ENCODE measurements at regions not wholly inside any gene's neighbourhood (a gene's known extent, or its start where the extent isn't known, plus 50 kb on each side); places are given as distances from the start of the nearest gene placed in this dataset.
A peak's percentile ranks its signal among the peaks of the same experiment; 100 is the strongest.

DNA sequence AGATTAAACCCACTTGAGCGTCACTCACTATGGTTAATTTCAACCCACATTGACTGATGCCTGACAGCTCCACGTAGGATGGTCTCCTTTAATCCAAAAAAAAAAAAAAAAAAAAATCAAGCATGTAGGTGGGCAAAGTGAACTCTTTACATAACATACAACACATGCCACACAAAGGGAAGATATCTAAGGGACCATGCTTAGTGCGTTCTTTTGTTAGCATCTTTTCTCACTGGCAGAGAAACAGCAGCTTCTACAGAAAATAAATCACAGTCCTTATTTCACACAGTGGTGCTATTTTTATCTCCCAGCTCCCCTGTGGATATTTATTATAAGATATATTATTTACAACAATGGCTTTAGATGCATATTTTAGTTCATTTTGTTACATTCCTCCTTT lies 652.0 kb upstream of the CELF2 start:
- DNase-seq, result no peak

DNA sequence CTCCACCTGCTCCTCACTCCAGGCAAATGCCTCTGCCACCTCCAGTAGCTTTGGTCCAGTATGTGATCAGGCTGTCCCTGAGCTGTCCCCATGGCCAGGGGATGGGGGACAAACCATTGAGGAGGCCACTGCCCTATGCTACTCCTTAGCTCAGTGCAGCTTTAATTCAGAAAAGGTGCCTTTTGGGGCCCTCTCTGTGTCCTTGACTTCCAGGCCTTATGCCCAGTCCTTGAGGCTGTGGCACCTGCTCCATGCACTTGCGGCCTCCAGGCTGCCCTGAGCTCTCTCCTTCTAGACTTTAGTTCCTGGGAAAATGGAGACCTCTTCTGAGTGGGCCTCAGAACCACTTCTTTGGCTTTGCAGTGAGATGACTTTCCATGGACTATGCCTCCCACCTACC lies 650.8 kb upstream of the CELF2 start:
- no peak for DNase-seq

DNA sequence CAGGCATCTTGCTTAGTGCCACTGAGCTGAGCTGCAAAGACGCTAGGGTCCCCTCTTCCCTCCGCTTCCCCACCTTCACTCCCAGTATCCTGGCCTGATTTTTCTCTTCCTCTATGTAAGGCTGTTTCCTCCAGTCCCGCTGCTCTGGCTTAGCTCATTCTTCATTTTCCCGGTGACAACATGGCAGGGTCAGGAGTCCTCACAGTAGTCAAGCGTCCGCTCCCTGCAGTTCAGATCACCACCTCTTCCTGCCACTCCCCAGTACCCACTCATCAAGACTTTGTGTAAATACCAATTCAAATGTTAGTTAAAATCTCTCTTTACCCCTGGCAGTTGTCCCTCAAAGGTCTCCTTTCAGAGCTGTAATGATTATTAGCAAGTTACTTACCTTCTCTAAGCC lies 650.4 kb upstream of the CELF2 start:
- no peak for DNase-seq

DNA sequence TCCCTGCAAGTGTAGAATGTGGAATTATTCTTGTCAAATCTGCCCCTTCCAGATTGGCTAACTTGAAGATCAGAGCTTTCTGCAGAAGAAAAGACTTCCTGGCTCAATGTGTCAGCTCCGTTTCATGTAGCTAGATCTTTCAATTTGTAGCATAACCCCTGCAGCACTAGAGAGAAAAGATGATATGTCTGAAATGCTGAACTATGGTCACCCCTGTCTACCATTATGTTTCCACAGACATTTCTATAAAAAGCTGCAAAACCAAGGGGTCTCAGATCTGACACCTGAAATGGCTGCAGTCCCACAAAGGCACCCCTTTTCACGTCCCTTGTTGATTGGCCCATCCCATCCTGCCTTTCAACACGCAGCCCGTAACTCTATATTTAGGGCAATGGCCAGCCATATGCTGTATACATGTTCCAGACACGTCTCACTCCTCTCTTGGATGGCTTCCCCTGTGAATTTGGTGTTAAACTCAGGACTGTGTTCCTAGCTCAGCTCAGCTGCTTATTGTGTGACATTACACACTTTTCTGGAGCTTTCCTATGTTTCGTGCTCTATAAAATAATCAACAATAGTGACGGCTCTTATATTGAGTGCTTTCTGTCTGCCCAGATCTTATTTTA lies 648.6 kb upstream of the CELF2 start:
- no peak for DNase-seq

DNA sequence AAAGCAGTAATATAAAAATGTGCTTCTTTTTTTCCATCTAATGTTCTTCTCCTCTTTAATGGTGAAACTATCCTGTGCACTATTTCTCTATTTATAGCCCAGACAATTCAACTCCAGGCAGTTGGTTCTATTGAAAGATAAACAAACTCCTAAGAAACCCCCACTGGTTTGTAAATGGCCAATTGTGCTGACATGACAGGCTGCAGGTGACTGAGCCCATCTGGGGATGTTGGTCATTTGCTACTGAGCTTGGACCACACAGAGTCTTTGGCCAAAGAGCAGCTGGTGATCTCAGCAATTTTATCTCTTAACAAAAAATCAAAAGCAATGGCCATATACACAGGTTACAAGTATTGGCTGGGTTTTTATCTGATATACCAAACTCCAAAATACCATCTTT lies 631.8 kb upstream of the CELF2 start:
- no peak for DNase-seq

DNA sequence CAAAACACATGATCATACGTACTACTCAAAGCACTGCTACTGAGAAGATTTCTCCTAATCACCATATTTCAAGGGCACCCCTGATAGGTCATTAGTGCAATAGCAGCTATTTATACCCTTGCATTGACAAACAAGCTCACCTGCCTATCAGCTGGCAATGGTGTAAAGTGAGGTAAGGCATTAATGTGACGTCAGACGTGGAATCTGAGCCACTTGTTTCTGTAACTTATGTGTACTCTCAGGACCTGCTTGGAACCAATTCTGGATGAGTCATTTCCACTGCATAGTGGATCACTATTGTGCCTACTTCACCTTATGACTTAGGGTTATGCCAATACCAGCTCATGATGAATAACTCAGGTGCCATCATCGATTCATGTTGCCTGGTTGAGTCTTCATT lies 628.5 kb upstream of the CELF2 start:
- no peak for DNase-seq

DNA sequence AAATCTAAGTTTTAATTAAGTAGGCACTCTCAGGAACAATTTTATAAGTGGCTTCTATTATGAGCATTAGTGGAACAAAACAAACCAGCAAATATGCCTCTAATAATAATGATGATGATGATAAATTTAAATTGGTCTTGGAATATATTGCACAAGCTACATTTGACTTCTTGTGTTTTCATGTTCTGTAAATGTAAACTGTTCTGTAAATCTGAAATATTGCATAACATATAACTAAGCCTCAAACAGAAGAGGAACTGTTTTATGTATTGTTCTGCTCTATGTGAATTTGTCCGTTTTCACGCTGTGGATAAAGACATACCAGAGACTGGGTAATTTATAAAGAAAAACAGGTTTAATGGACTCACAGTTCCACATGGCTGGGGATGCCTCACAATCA lies 625.2 kb upstream of the CELF2 start:
- no peak for DNase-seq

DNA sequence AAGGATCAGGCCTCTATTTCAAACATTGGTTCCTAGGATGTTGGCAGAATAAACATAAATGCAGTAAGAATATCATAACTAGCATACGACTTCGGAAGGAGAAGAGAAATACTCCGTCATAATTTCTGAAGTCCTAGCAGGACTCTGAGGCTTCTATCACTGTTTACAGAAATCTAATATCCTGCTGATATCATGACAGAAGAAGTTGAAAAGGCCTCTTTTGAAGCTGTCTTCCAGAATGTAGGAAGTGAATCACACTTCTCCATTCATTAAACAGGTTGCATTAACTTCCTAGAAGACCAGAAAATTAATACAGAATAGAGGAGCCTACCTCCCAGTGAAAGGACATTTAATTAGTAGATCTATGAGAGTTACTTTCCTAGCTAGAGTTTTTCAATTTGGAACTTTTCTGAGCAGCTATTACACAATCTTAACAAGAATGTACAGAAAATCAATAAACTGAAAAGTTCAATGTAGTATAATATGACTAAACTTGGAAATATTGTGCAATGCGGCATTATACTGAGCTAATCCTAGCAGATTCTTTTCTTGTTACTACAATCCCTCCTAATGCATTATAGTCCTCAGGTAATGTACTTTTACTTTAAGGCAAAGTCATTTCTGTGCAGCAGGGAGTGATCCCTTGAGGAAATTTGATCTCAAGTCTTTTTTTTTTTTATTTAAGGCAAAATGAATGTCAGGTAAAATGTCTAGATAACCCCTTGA lies 622.6 kb upstream of the CELF2 start:
- DNase-seq, result no peak

DNA sequence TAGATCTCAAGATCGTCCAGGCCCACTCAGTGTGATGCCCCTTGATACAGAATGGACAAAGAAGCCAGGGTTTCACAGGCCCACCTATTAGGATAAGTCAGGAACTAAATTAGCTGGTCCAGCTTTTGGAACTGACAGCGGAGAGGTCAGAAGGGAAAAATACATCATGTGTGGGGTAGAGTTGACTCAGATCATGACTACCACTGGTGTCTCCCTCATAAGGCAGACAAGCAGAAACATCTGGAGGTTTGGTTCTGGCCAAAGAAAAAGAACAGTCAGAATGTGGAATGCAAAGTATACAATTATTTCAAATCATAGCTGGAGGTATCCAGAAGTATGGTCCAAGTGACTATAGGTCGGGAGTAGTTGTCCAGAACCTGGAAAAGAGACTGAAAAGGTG lies 621.1 kb upstream of the CELF2 start:
- DNase-seq, result no peak

DNA sequence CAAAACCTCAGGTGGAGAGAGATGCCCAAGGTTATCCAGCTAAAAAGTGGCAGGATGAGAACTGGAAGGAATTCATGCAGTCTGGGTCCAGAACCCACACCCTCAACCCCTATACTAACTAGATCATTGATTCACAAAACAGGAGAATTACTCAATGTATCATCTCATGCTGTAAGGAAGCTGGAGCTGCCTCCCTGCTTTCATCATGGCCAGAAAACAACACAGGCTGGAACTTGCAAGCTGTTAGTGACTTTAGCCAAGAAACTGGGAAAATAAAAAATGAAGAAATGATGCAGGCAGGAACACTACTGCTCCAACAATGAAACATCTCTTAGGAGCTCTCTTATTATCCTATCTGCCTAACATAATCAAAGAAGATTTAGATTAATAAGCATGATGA lies 619.8 kb upstream of the CELF2 start:
- no peak for DNase-seq

DNA sequence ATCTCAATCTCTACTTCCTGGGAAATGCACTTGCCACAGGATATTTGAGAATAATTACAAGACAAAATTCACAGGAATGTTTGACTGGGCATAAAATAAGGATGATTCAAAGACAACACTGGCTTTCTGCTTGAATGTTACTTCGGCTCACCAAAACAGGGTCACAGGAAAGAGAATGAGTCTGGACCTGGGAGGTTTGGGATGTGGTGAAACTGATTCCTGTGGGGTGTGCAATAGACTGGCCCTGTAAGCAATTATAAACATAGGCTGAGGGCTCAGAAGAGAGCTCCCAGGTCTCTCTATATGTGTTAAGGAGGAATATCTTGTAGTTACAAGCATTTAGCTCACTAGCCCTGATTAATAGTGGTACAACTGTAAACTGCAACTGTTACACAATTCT lies 613.9 kb upstream of the CELF2 start:
- DNase-seq, result no peak

DNA sequence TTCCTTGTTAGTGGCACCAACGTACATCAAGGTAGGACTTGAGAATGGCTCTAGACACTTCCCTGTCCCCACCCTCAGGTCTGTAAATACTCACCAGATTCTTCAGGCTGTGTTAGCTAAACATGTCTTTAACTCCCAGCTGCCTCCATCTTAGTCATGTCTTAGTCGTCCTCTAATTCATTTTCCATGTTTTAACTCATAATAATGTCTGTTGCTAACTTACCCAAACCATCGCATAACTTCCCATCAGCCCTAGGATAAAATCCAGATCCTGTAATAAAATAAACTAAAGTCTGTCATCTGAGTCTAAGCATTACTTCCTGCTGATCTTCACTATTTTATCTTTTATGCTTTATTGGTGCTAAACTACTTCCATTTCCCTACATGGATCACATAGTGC lies 600.0 kb upstream of the CELF2 start:
- DNase-seq, result no peak

DNA sequence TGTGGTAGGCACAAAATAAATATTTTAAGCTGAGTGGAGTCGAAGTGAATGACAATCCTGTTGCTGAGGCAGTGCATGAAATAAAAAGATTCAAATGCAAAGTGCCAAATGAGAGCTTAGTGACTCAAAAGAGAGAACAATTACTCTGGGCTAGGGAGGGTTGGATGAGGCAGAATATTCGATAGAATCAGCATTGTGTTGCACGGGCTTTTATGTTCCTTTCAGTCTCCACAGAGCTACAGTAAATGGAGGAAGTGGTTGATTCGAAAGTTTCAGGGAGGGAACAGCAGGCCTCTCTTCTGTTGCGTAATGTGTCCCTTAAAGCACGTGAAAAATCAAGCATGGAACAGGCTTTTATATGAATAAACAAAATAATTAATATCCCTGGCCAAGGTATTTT lies 599.3 kb upstream of the CELF2 start:
- DNase-seq, result peak; percentile 16

DNA sequence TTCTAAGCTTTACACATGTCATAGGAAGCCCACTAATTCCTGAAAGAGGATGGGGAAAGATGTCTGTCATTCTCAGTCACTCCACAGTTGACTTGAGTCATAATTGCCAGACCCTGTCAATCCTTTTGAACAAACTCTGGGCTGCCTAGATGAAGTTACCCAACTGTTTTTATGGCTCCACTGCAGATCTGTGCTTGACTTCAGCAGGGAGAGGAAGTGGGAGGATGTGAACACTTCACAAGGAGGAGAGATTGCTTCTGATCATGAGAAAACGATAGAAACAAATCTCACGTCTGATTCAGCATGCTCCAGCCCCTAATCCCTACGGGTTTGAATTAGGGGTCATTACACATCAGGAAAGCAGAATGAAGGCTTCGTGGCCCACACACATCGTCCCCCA lies 596.6 kb upstream of the CELF2 start:
- DNase-seq, result peak; percentile 14

DNA sequence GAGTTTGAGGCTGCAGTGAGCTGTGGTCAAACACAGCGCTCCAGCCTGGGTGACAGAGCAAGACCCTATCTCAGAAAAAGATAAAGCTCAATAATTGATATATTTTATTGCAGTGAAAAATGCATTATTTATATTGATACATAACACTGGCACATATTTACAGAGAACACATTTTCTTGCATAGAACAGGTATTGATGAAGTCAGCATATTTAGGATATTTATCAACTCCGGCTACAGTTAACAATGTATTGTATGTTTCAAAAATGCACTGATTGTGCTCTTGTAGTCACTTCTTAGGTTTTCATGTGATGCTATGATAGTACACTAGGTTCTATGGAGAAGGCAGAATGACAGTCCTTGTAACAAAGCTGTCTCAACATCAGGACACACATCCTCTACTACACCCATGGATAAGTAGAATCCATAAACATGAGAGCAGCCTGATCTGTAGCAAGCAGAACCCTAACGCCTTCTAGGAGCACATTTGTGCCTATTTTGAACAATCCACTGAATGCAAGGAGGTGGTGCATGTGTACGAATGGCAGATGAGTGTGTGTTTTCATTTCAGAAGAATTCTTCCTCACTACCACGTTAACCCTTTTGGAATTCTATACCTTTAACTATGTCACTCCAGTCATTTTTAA lies 586.1 kb upstream of the CELF2 start:
- no peak for DNase-seq

DNA sequence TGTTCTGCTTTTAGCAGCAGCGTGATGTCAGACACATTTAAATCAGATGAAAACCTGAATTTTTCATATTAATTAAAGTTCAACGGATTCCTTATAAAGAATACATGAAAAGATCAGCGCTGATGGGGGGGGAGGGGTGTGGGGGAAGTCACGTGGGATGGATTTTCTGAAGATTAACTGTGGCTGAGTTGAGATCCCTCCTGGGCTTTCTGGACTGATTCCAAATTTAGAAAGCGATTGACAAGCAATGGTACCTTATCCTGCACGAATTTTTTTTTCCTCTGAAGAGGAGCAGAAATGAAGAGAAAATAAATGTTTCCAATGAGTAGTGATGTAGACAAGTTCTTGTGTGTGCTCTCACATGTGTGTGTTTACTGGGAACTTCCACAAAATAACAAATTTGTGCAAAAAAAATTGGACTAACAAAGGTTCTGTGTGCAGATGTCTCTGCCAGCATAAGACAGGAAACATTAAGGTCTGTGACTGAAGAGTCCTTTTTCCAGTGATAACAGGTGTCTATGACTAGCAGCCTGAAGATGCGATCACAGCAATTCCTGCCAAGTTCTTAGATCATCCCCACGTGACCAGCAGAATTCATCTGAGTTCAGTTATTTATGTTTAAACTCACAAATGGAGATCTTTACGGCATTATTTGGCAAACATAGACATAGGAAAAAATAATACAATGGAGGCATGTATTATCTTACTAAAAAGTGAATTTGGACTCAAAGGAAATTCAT lies 585.2 kb upstream of the CELF2 start:
- DNase-seq, result no peak

DNA sequence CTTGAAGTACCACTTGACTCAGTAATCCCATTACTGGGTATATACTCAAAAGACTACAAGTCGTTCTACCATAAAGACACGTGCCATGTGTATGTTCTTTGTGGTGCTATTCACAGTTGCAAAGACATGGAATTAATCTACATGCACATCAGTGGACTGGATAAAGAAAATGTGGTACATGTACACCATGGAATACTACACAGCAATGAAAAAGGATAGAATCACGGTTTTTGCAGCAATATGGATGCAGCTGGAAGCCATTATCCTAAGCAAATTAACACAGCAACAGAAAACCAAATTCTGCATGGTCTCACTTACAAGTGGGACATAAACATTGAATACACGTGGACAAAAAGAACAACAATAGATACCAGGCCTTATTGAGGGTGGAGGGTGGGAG lies 583.4 kb upstream of the CELF2 start:
- no peak for DNase-seq

DNA sequence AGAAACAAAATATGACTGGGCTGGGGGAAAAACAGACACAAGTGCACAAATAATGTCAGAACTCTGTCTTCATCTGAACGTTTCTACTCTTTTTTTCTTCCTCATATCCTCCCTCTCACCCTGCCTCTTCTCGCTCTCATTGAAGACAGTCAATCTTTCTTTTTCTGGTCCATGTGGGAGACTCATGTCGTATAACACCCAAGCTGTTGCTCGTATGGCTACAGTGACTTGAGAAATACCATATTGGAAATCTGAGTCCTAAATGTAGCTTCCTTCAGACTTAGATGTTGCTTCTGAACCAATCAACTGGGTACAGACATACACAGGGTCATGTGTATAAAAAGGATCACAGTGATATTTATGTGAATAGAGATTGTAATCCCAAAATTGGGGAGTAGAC lies 579.8 kb upstream of the CELF2 start:
- no peak for DNase-seq

DNA sequence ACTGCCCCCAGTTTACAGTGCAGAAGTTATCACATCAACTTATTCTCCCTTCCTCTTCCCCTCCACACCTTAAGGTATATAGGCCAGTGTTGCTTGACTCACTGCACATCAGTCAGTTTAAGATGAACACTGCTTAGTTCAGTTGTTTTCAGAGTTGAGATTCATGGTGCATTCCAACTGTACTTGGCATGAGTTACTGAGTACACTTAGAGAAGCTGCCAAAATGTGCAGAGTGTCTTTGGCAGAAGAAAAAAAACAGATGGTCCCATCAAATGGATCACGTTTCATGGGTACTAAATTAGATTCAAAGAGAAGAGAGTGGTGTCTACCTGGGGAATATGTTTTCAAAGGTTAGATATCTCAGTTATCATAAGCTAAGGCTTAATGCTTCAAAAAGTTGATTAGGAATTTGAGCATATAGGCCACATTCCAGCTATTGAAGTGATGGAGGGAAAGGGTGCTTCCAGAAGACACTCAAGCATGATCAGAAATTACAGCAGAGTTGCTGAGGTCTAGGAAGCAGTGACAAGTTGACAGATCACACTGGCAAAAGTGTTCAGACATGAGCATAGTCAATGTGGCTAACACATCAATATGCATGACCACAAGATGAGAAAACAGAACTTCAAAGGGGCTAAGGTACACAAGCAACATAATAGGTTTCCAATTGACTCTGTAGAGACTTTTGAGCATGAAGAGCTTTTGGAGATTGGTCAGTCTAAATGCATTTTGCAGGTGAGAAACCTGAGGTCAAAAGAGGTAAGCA lies 579.2 kb upstream of the CELF2 start:
- DNase-seq, result no peak

DNA sequence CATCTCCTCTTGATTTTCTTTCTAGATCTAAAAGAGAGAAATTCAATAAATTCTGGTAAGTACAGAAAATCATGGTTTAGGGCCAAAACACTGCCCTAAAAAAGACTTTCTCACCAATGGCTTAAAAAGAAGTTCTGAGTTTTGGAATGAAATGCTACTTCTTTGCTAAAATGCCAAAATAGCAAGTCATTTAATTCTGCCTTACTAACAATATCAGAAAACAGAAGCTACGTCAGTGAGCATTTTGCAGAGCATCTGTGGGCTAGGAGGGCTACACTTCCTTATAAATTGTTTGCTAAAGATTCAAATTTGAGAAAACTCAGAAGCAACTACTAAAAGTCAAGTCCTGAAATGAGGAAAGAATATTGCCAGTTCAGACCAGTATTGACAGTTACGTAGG lies 560.8 kb upstream of the CELF2 start:
- DNase-seq, result no peak

DNA sequence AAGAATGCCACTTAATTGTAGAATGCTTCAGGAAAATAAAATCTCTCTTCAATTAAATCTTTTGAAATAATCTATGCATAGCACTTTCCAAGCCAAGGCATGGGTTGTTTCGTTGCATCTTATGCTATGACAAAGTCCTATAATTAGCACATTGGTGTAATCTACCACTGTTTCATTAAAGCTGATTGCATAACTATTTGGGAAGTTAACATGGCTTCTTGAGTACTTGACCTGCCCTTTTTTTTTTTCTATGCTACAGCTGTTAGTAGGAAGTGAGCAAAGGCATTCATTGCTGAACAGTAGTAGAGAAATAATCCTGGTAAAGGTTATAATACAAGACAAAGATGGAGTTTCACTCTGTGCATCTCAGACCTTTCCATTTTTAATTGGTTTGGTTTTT lies 557.2 kb upstream of the CELF2 start:
- DNase-seq, result no peak

DNA sequence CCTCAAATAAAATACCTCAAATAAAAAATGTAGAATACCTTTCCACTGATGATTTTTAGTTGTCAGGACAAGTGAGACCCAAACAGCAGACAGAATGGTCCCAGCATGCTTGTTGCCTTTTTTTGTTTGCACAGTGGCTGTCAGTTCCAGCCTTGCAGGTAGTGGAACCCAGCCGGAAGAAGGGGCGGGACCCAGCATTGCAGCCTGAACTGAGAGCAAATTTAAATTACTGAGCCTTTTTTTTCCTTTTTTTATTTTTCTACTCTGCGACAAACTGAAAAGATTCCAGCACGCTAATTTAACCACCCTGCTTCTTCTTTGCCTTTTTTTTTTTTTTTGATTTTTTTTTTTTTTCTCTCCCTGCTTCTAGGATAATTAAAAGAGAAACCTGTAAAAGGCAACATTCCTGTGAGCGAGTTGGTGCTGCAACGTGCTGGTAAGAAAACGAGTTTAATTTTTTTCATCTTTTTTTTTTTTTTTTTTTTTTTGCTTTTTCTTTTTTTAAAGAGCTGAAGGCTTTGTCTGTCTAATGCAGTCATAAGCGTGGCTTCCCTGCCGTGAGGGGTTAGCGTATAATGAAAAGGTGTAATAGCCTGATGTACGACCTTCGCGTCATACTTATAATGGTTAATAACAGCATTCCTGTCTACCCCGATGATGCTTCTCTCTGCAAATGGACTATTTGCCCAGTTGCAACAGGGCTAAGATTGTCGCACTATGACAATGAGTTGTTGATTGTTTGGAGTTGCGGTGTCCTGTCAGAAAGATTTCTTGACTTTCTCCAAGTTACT lies 555.3 kb upstream of the CELF2 start:
- no peak for DNase-seq
